Epidermal melanocyte (primary cell): ENCODE measurements at regions not wholly inside any gene's neighbourhood (a gene's known extent, or its start where the extent isn't known, plus 50 kb on each side); places are given as distances from the start of the nearest gene placed in this dataset.
"Not testable (repeated sequence)": the region's sequence is repeated elsewhere in the genome, so short reads cannot be mapped to it uniquely, and the experiment has no call there.

ENCODE experiments used
- DNase-seq: peaks from one replicate; pipeline ENCODE4 v3.0.0; 2011; ENCODE audit warnings: low spot score; ENCODE audit not compliant: insufficient read length

GRCh38 chr10:117492504-117492903 is 50.0 kb upstream of the EMX2 start:
- no peak for DNase-seq

- no peak for DNase-seq
These were observed 54.5 kb upstream of the EMX2 start for GRCh38 chr10:117488004-117488403.

GRCh38 chr10:117486606-117487005 is 55.9 kb upstream of the EMX2 start:
- no peak for DNase-seq

GRCh38 chr10:117483056-117483590 is 59.4 kb upstream of the EMX2 start:
- DNase-seq: no peak

- not testable (repeated sequence) for DNase-seq
These were observed 61.5 kb upstream of the EMX2 start for GRCh38 chr10:117481011-117481410.

- no peak for DNase-seq
These were observed 62.4 kb upstream of the EMX2 start for GRCh38 chr10:117480097-117480496.

GRCh38 chr10:117477961-117478670 is 64.4 kb upstream of the EMX2 start:
- DNase-seq: no peak

- no peak for DNase-seq
These were observed 65.2 kb upstream of the EMX2 start for GRCh38 chr10:117477211-117477947.

- DNase-seq: no peak
These were observed 65.8 kb upstream of the EMX2 start for GRCh38 chr10:117476716-117477115.

GRCh38 chr10:117476281-117476680 is 66.3 kb upstream of the EMX2 start:
- DNase-seq: no peak

GRCh38 chr10:117472872-117473271 is 69.7 kb upstream of the EMX2 start:
- no peak for DNase-seq

- DNase-seq: no peak
These were observed 71.1 kb upstream of the EMX2 start for GRCh38 chr10:117471344-117471874.

GRCh38 chr10:117470733-117471132 is 71.8 kb upstream of the EMX2 start:
- DNase-seq: no peak

- DNase-seq: no peak
These were observed 73.9 kb upstream of the EMX2 start for GRCh38 chr10:117468665-117469064.

- DNase-seq: no peak
These were observed 78.4 kb upstream of the EMX2 start for GRCh38 chr10:117464176-117464575.

GRCh38 chr10:117463545-117463920 is 79.0 kb upstream of the EMX2 start:
- no peak for DNase-seq

- DNase-seq: no peak
These were observed 79.6 kb upstream of the EMX2 start for GRCh38 chr10:117462816-117463544.

- DNase-seq: no peak
These were observed 80.1 kb upstream of the EMX2 start for GRCh38 chr10:117462424-117462792.

- DNase-seq: peak; percentile 67
These were observed 80.7 kb upstream of the EMX2 start for GRCh38 chr10:117461766-117462423.

- no peak for DNase-seq
These were observed 81.4 kb upstream of the EMX2 start for GRCh38 chr10:117460846-117461765.
